Panc1 (cell line): ENCODE measurements at regions not wholly inside any gene's neighbourhood (a gene's known extent, or its start where the extent isn't known, plus 50 kb on each side); places are given as distances from the start of the nearest gene placed in this dataset.
"Not testable (repeated sequence)": the region's sequence is repeated elsewhere in the genome, so short reads cannot be mapped to it uniquely, and the experiment has no call there.

Experiments used
- POLR2AphosphoS5 ChIP-seq: IDR thresholded peaks from 2 replicates; pipeline ENCODE4 v1.6.1; 2012; ENCODE audit warnings: mild to moderate bottlenecking, low read depth, low read length, moderate library complexity
- SIN3A ChIP-seq: IDR thresholded peaks from 2 replicates; pipeline ENCODE4 v1.6.1; 2012; ENCODE audit warnings: low read depth, mild to moderate bottlenecking, low read length, moderate library complexity, borderline replicate concordance; ENCODE audit not compliant: insufficient read depth
- TCF7L2 ChIP-seq: IDR thresholded peaks from 2 replicates; pipeline ENCODE4 v1.6.1; 2011; ENCODE audit warnings: mild to moderate bottlenecking, low read depth, low read length, inconsistent platforms
- TF ChIP-seq, protein P1 (sequence below): fragments of 450-650 bp; IDR thresholded peaks from 2 replicates; pipeline ENCODE4 v1.5.1; 2017; ENCODE audit warnings: mild to moderate bottlenecking
- TF ChIP-seq, protein P2 (sequence below), 2 experiments: IDR thresholded peaks; 2 replicates each; pipeline ENCODE4 v1.6.1; 2011 to 2012; ENCODE audit warnings: low read depth in 2 of 2, control low read depth in 1 of 2, low read length in 1 of 2, mild to moderate bottlenecking in 1 of 2, moderate library complexity in 1 of 2; ENCODE audit not compliant: insufficient read depth in 1 of 2

DNA sequence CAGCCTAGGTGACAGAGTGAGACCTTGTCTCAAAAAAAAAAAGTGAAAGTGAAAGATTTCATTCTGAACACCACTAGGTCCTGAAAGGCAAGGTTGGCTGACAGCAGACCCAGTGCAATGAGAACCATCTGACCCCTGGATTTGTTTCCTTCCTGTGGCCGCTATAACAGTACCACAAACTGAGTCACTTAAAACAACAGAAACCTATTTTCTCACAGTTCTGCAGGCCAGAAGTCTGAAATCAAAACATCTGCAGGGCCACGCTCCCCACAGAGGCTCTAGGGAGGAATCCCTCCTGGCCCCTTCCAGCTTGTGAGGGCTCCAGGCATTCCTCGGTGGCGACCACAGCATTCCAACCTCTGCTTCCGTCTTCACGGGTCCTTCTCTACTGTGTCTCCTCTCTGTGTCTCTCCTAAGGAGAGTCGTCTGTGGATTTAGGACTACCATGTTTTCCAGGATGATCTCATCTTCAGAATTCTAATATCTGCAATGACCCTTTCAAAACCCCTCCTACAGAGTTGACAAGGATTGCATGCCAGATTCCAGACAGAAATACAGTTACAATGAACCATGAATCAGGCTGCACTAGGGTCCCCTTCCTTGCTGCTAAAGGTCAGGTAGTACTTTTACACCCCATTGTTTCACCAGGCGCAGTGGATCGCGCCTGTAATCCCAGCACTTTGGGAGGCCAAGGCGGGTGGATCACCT is 78.0 kb upstream of the ADGRL1 start:
- not testable (repeated sequence) for TF ChIP-seq POLR2AphosphoS5, SIN3A, TCF7L2
- TF ChIP-seq, protein P1, sequence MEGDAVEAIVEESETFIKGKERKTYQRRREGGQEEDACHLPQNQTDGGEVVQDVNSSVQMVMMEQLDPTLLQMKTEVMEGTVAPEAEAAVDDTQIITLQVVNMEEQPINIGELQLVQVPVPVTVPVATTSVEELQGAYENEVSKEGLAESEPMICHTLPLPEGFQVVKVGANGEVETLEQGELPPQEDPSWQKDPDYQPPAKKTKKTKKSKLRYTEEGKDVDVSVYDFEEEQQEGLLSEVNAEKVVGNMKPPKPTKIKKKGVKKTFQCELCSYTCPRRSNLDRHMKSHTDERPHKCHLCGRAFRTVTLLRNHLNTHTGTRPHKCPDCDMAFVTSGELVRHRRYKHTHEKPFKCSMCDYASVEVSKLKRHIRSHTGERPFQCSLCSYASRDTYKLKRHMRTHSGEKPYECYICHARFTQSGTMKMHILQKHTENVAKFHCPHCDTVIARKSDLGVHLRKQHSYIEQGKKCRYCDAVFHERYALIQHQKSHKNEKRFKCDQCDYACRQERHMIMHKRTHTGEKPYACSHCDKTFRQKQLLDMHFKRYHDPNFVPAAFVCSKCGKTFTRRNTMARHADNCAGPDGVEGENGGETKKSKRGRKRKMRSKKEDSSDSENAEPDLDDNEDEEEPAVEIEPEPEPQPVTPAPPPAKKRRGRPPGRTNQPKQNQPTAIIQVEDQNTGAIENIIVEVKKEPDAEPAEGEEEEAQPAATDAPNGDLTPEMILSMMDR = not testable (repeated sequence)
- TF ChIP-seq, protein P2, sequence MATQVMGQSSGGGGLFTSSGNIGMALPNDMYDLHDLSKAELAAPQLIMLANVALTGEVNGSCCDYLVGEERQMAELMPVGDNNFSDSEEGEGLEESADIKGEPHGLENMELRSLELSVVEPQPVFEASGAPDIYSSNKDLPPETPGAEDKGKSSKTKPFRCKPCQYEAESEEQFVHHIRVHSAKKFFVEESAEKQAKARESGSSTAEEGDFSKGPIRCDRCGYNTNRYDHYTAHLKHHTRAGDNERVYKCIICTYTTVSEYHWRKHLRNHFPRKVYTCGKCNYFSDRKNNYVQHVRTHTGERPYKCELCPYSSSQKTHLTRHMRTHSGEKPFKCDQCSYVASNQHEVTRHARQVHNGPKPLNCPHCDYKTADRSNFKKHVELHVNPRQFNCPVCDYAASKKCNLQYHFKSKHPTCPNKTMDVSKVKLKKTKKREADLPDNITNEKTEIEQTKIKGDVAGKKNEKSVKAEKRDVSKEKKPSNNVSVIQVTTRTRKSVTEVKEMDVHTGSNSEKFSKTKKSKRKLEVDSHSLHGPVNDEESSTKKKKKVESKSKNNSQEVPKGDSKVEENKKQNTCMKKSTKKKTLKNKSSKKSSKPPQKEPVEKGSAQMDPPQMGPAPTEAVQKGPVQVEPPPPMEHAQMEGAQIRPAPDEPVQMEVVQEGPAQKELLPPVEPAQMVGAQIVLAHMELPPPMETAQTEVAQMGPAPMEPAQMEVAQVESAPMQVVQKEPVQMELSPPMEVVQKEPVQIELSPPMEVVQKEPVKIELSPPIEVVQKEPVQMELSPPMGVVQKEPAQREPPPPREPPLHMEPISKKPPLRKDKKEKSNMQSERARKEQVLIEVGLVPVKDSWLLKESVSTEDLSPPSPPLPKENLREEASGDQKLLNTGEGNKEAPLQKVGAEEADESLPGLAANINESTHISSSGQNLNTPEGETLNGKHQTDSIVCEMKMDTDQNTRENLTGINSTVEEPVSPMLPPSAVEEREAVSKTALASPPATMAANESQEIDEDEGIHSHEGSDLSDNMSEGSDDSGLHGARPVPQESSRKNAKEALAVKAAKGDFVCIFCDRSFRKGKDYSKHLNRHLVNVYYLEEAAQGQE (IDR thresholded peaks at IDR 0.05; ENCODE audit: insufficient read depth in 1 of 2, low read depth in 2 of 2, low read length in 1 of 2) = not testable (repeated sequence)
